ENCODE measurements at regions not wholly inside any gene's neighbourhood (a gene's known extent, or its start where the extent isn't known, plus 50 kb on each side); places are given as distances from the start of the nearest gene placed in this dataset.

DNA sequence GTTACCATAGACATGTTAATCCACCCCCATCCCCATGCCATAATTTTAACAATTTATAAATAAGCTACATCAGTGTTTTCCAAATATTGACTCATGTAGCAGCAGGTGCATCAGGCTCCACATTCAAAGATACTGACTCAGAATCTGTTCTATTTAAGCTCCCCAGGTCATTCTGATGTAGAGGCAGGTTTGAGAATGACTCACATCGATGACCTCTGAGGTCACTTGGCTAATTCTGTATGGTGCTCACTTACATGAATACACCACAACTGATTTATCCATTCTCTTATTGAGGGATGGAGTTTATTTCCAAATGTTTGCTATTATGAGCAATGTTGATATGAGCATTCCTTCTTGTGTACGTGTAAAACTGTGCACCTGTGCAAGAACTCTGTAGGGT is 1159.0 kb downstream of the TYW1 start:
- H3K4me3 Mint-ChIP-seq (ENCODE audit: unreplicated experiment) = no peak overlapping the region
- H3K79me2 ChIP-seq (ENCODE audit: insufficient read depth, low read length) = no peaks in the 10 kb centered on the region
- H3K27me3 ChIP-seq (ENCODE audit: insufficient read depth, low read length) = no peaks in the 10 kb centered on the region
- no peak overlapping the region for H3K9ac ChIP-seq (ENCODE audit: low read length)
- H3K27me3 Mint-ChIP-seq (ENCODE audit: low read depth, unreplicated experiment) = no peaks in the 10 kb centered on the region
- no peak overlapping the region for H2AFZ ChIP-seq (ENCODE audit: low read depth, low read length)
- no peaks in the 10 kb centered on the region for H3K9me3 ChIP-seq (ENCODE audit: insufficient read depth, low read depth, low read length)
- no peaks in the 10 kb centered on the region for H3K4me1 ChIP-seq (ENCODE audit: insufficient read depth, low read length)
- no peaks in the 10 kb centered on the region for H3K36me3 Mint-ChIP-seq (ENCODE audit: low read depth, unreplicated experiment)
- no peak overlapping the region for H3K27ac ChIP-seq (ENCODE audit: low read depth, low read length)
- TF ChIP-seq, protein P1, sequence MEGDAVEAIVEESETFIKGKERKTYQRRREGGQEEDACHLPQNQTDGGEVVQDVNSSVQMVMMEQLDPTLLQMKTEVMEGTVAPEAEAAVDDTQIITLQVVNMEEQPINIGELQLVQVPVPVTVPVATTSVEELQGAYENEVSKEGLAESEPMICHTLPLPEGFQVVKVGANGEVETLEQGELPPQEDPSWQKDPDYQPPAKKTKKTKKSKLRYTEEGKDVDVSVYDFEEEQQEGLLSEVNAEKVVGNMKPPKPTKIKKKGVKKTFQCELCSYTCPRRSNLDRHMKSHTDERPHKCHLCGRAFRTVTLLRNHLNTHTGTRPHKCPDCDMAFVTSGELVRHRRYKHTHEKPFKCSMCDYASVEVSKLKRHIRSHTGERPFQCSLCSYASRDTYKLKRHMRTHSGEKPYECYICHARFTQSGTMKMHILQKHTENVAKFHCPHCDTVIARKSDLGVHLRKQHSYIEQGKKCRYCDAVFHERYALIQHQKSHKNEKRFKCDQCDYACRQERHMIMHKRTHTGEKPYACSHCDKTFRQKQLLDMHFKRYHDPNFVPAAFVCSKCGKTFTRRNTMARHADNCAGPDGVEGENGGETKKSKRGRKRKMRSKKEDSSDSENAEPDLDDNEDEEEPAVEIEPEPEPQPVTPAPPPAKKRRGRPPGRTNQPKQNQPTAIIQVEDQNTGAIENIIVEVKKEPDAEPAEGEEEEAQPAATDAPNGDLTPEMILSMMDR (IDR thresholded peaks at IDR 0.05; ENCODE audit: insufficient read depth, low read depth, low read length) = no peak
- no peak for TF ChIP-seq EZH2 (IDR thresholded peaks at IDR 0.05; ENCODE audit: insufficient read depth, low read length)
- H3K4me2 ChIP-seq (ENCODE audit: low read length) = no peak overlapping the region
- no peak overlapping the region for H3K4me3 ChIP-seq (ENCODE audit: insufficient read depth, low read depth, low read length)
- no peaks in the 10 kb centered on the region for H4K20me1 ChIP-seq (ENCODE audit: insufficient read depth, low read length)
- H3K9me3 Mint-ChIP-seq (ENCODE audit: unreplicated experiment) = peaks cover 10% of the 10 kb centered on the region
- DNase-seq (ENCODE audit: low read depth) = no peak
- no peak overlapping the region for H3K27ac Mint-ChIP-seq (ENCODE audit: unreplicated experiment)
- no peak for FAIRE-seq
- H3K4me1 Mint-ChIP-seq (ENCODE audit: low read depth, unreplicated experiment) = no peaks in the 10 kb centered on the region
- no peaks in the 10 kb centered on the region for H3K36me3 ChIP-seq (ENCODE audit: insufficient read depth, low read length)

DNA sequence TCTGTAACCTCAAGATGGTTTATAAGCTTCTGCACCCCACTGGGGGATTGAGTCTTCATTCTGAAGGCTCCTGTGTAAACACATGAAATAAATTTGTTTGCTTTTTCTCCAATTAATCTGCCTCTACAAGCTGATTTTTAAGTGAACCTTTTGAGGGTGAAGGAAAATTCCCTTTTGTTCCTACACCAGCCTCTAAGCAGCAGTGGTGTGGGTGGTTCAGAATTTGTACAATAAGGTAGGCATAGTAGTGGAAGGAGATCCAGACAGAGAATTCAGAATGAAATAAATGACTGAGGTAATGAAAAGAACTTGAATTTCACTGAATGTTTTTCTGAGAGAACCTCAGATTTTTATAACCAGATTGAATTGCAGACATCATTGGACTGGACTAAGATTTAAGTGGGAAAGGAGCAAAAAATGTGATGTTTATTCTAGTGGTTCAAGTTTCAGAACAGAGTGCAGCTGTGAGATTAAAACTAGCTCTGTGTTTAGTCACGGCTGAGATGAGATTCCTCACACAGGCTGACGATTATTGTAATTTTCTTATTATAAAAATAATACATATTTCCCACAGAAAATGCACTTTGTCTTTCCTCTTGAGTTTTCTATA is 1162.2 kb downstream of the TYW1 start:
- H3K27me3 ChIP-seq (ENCODE audit: insufficient read depth, low read length) = no peaks in the 10 kb centered on the region
- H4K20me1 ChIP-seq (ENCODE audit: insufficient read depth, low read length) = no peaks in the 10 kb centered on the region
- FAIRE-seq = no peak
- DNase-seq (ENCODE audit: low read depth) = no peak
- Mint-ChIP-seq H3K4me3 (ENCODE audit: unreplicated experiment) (no peak overlapping the region), H3K27me3 (ENCODE audit: low read depth, unreplicated experiment) (no peaks in the 10 kb centered on the region), H3K4me1 (ENCODE audit: low read depth, unreplicated experiment) (no peaks in the 10 kb centered on the region), H3K9me3 (ENCODE audit: unreplicated experiment) (peaks cover 12% of the 10 kb centered on the region), H3K36me3 (ENCODE audit: low read depth, unreplicated experiment) (no peaks in the 10 kb centered on the region), H3K27ac (ENCODE audit: unreplicated experiment) (no peak overlapping the region)
- H3K4me1 ChIP-seq (ENCODE audit: insufficient read depth, low read length) = no peaks in the 10 kb centered on the region
- H3K79me2 ChIP-seq (ENCODE audit: insufficient read depth, low read length) = no peaks in the 10 kb centered on the region
- H3K9ac ChIP-seq (ENCODE audit: low read length) = no peak overlapping the region
- TF ChIP-seq, protein P1 (IDR thresholded peaks at IDR 0.05; ENCODE audit: insufficient read depth, low read depth, low read length) = no peak
- TF ChIP-seq EZH2 (IDR thresholded peaks at IDR 0.05; ENCODE audit: insufficient read depth, low read length) = no peak
- H3K36me3 ChIP-seq (ENCODE audit: insufficient read depth, low read length) = no peaks in the 10 kb centered on the region
- no peak overlapping the region for H2AFZ ChIP-seq (ENCODE audit: low read depth, low read length)
- H3K4me3 ChIP-seq (ENCODE audit: insufficient read depth, low read depth, low read length) = no peak overlapping the region
- H3K27ac ChIP-seq (ENCODE audit: low read depth, low read length) = no peak overlapping the region
- H3K9me3 ChIP-seq (ENCODE audit: insufficient read depth, low read depth, low read length) = no peaks in the 10 kb centered on the region
- no peak overlapping the region for H3K4me2 ChIP-seq (ENCODE audit: low read length)

DNA sequence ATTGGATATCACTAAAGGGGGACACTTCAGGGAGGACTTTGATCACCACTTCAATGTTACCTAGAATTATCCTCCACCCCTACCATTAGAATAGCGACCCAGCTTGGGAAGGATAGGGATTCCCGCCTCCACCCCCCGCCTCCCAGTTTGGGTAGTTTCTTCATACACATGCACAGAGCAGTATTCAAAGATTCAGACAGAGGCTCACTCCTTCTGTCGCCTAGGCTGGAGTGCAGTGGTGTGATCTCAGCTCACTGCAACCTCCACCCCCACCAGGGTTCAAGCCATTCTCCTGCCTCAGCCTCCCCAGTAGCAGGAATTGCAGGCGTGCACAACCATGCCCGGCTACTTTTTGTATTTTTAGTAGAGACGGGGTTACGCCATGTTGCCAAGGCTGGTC is 1166.1 kb downstream of the TYW1 start:
- Mint-ChIP-seq H3K4me3 (ENCODE audit: unreplicated experiment) (no peak overlapping the region), H3K4me1 (ENCODE audit: low read depth, unreplicated experiment) (no peaks in the 10 kb centered on the region), H3K27me3 (ENCODE audit: low read depth, unreplicated experiment) (no peaks in the 10 kb centered on the region), H3K9me3 (ENCODE audit: unreplicated experiment) (peaks cover 8% of the 10 kb centered on the region), H3K27ac (ENCODE audit: unreplicated experiment) (no peak overlapping the region), H3K36me3 (ENCODE audit: low read depth, unreplicated experiment) (no peaks in the 10 kb centered on the region)
- Histone ChIP-seq H3K9ac (ENCODE audit: low read length) (no peak overlapping the region), H3K27ac (ENCODE audit: low read depth, low read length) (no peak overlapping the region), H3K4me3 (ENCODE audit: insufficient read depth, low read depth, low read length) (no peak overlapping the region), H3K9me3 (ENCODE audit: insufficient read depth, low read depth, low read length) (no peaks in the 10 kb centered on the region), H3K27me3 (ENCODE audit: insufficient read depth, low read length) (no peaks in the 10 kb centered on the region), H4K20me1 (ENCODE audit: insufficient read depth, low read length) (no peaks in the 10 kb centered on the region), H3K4me1 (ENCODE audit: insufficient read depth, low read length) (no peaks in the 10 kb centered on the region), H3K4me2 (ENCODE audit: low read length) (no peak overlapping the region), H3K79me2 (ENCODE audit: insufficient read depth, low read length) (no peaks in the 10 kb centered on the region), H2AFZ (ENCODE audit: low read depth, low read length) (no peak overlapping the region), H3K36me3 (ENCODE audit: insufficient read depth, low read length) (no peaks in the 10 kb centered on the region)
- no peak for FAIRE-seq
- TF ChIP-seq, protein P1 (IDR thresholded peaks at IDR 0.05; ENCODE audit: insufficient read depth, low read depth, low read length) = no peak
- TF ChIP-seq EZH2 (IDR thresholded peaks at IDR 0.05; ENCODE audit: insufficient read depth, low read length) = no peak
- DNase-seq (ENCODE audit: low read depth) = no peak

Data from astrocyte (in vitro differentiated cells and primary cell).